RWPE2 (cell line): ENCODE measurements at regions not wholly inside any gene's neighbourhood (a gene's known extent, or its start where the extent isn't known, plus 50 kb on each side); places are given as distances from the start of the nearest gene placed in this dataset.

Experiments
- ATAC-seq: fragments of 200-7000 bp; cut with Tn5 transposase; 3 replicates; pipeline ENCODE4 v1.9.1; 2021; ENCODE audit warnings: low read depth
- DNase-seq: peaks from one replicate; pipeline ENCODE4 v3.0.0-alpha.2; 2020; ENCODE audit warnings: low spot score
- H3K27ac ChIP-seq: fragments of 450-650 bp; 2 replicates; pipeline ENCODE4 v1.5.1; 2017; ENCODE audit warnings: mild to moderate bottlenecking; ENCODE audit not compliant: poor library complexity, severe bottlenecking
- H3K27me3 ChIP-seq: fragments of 250-450 bp; sonication (Bioruptor Pico); 2 replicates; pipeline ENCODE4 v1.5.1; 2021; ENCODE audit warnings: mild to moderate bottlenecking, moderate library complexity; ENCODE audit not compliant: insufficient read depth, poor library complexity, severe bottlenecking
- H3K36me3 ChIP-seq: fragments of 250-450 bp; sonication (Bioruptor Pico); 2 replicates; pipeline ENCODE4 v1.5.1; 2020; ENCODE audit warnings: low read depth, mild to moderate bottlenecking, moderate library complexity
- H3K4me1 ChIP-seq: fragments of 250-450 bp; sonication (Bioruptor Pico); 2 replicates; pipeline ENCODE4 v1.5.1; 2021; ENCODE audit warnings: mild to moderate bottlenecking, moderate library complexity; ENCODE audit not compliant: insufficient read depth, poor library complexity, severe bottlenecking
- H3K4me3 ChIP-seq: fragments of 250-450 bp; sonication (Bioruptor Pico); 2 replicates; pipeline ENCODE4 v1.5.1; 2021; ENCODE audit warnings: mild to moderate bottlenecking, moderate library complexity; ENCODE audit not compliant: severe bottlenecking
- H3K9me3 ChIP-seq: fragments of 250-450 bp; sonication (Bioruptor Pico); 2 replicates; pipeline ENCODE4 v1.5.1; 2021; ENCODE audit warnings: mild to moderate bottlenecking, moderate library complexity; ENCODE audit not compliant: severe bottlenecking
- TF ChIP-seq, protein P1 (sequence below): fragments of 450-650 bp; IDR thresholded peaks from one replicate; pipeline ENCODE4 v1.5.1; 2017; ENCODE audit warnings: mild to moderate bottlenecking, moderate library complexity; ENCODE audit not compliant: poor library complexity, severe bottlenecking

DNA sequence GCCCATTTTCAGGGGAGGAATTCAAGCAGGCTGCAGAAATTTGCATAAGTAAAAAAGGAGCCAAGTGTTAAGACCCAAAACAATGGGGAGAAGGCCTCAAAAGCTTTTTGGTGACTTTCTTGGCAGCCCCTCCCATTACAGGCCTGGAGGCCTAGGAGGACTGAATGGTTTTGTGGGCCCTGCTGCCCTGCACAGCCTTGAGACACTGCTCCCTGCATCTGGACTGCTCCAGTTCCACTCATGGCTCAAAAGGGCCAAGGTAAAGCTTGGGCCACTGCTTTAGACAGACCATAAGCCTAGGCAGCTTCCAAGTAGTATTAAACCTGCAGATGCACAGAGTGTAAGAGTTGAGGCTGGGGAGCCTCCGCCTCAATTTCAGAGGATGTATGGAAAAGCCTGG is 501.6 kb downstream of the MID1IP1 start:
- H3K9me3 ChIP-seq = no peaks in the 10 kb centered on the region
- H3K27ac ChIP-seq = no peak overlapping the region
- H3K4me3 ChIP-seq = no peak overlapping the region
- TF ChIP-seq, protein P1, sequence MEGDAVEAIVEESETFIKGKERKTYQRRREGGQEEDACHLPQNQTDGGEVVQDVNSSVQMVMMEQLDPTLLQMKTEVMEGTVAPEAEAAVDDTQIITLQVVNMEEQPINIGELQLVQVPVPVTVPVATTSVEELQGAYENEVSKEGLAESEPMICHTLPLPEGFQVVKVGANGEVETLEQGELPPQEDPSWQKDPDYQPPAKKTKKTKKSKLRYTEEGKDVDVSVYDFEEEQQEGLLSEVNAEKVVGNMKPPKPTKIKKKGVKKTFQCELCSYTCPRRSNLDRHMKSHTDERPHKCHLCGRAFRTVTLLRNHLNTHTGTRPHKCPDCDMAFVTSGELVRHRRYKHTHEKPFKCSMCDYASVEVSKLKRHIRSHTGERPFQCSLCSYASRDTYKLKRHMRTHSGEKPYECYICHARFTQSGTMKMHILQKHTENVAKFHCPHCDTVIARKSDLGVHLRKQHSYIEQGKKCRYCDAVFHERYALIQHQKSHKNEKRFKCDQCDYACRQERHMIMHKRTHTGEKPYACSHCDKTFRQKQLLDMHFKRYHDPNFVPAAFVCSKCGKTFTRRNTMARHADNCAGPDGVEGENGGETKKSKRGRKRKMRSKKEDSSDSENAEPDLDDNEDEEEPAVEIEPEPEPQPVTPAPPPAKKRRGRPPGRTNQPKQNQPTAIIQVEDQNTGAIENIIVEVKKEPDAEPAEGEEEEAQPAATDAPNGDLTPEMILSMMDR = no peak
- no peaks in the 10 kb centered on the region for H3K4me1 ChIP-seq
- no peak for ATAC-seq
- no peaks in the 10 kb centered on the region for H3K27me3 ChIP-seq
- no peaks in the 10 kb centered on the region for H3K36me3 ChIP-seq
- no peak for DNase-seq

DNA sequence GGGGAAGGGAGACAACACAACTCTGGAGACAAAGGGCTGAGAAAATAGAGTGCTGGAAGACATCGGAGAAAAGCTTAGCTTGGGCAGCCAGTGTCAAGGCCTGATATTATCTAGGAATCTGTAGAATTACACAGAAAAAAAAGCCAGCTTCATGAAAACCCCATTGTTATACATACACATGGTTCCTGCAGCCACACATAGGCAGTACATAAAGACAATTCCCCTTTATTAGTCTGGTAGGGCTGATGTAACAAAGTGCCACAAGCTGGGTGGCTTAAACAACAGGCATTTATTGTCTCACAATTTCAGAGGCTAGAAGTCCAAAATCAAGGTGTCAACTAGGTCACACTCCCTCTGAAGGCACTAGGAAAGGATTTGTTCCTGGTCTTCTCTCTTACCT is 503.5 kb downstream of the MID1IP1 start:
- TF ChIP-seq, protein P1 = no peak
- ATAC-seq (no peak), DNase-seq (no peak)
- H3K4me1 ChIP-seq = no peaks in the 10 kb centered on the region
- no peaks in the 10 kb centered on the region for H3K9me3 ChIP-seq
- H3K36me3 ChIP-seq = no peaks in the 10 kb centered on the region
- no peak overlapping the region for H3K27ac ChIP-seq
- H3K27me3 ChIP-seq = no peaks in the 10 kb centered on the region
- no peak overlapping the region for H3K4me3 ChIP-seq

DNA sequence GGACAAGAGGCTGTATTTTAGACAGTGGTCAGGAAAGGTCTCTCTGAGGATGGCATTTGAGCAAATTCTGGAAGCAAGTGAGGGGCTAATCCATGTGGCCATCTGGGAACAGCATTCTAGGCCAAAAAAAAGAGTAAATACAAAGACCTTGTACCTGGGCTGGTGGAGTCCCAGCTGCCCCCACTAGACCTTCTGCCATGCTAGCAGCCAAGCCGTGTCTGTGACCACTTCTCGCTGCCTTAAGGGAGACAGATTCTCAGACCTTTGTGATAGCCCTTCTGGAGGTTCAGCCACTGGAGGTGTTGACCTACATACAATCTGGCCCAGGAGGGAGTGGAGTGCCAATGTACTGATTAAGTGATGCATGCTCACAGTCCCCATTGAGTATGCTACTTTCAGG is 506.2 kb downstream of the MID1IP1 start:
- Histone ChIP-seq H3K36me3 (no peaks in the 10 kb centered on the region), H3K4me3 (no peak overlapping the region), H3K9me3 (no peaks in the 10 kb centered on the region), H3K4me1 (no peaks in the 10 kb centered on the region), H3K27ac (no peak overlapping the region), H3K27me3 (no peaks in the 10 kb centered on the region)
- TF ChIP-seq, protein P1 = no peak
- ATAC-seq (no peak), DNase-seq (no peak)

DNA sequence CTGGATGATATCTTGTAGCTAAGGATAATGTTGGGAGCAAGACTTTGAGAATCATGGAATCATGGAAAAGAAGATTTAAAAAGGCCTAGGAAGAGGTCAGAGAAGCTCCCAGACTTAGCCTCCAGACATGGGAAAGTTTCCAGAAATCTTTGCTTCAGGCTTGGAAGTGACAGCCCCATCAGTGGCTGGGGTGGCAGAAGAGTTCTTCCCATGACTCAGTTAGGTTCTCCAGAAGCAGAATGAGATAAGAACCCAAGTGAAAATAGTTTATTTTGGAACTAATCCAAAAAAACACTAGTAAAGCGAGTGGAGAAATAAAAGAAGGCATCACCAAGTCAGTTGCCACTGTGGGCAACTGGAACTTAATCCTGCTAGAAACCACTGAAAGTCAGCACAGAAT is 506.9 kb downstream of the MID1IP1 start:
- Histone ChIP-seq H3K4me1 (no peaks in the 10 kb centered on the region), H3K27me3 (no peaks in the 10 kb centered on the region), H3K36me3 (no peaks in the 10 kb centered on the region), H3K4me3 (no peak overlapping the region), H3K27ac (no peak overlapping the region), H3K9me3 (no peaks in the 10 kb centered on the region)
- no peak for DNase-seq
- TF ChIP-seq, protein P1 = no peak
- ATAC-seq = no peak

DNA sequence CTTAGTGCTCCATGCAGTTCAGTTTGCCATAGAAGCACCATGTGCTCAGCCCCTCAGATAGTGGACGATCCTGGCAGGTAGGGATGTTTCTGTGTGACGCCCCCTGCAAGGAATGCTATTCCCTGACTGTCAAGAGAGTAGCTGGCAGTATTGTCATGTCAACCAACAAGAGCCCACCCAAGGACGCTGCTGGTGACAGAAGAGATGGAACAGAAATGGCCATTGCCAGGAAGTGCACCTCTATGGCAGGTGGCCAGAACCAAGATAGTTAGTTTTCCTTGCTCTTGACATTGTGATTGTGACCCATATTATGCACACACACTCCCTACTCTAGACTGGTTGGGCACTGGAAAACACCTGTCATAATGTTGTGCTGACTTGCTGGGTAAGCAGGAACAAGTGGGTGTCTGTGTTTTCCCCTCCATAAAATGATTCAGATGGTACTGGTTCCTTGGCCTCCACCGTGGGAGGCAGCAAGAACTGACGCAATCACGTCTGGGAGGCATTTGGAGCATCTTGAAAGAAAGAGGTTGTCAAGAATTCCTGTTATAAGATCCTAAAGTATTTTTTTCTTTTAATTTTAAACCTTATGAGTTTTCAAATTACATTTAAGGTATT is 507.9 kb downstream of the MID1IP1 start:
- Histone ChIP-seq H3K36me3 (no peaks in the 10 kb centered on the region), H3K4me1 (no peaks in the 10 kb centered on the region), H3K27ac (no peak overlapping the region), H3K4me3 (no peak overlapping the region), H3K27me3 (no peaks in the 10 kb centered on the region), H3K9me3 (no peaks in the 10 kb centered on the region)
- no peak for DNase-seq
- no peak for ATAC-seq
- TF ChIP-seq, protein P1 = no peak
